ENCODE measurements at regions not wholly inside any gene's neighbourhood (a gene's known extent, or its start where the extent isn't known, plus 50 kb on each side); places are given as distances from the start of the nearest gene placed in this dataset.

DNA sequence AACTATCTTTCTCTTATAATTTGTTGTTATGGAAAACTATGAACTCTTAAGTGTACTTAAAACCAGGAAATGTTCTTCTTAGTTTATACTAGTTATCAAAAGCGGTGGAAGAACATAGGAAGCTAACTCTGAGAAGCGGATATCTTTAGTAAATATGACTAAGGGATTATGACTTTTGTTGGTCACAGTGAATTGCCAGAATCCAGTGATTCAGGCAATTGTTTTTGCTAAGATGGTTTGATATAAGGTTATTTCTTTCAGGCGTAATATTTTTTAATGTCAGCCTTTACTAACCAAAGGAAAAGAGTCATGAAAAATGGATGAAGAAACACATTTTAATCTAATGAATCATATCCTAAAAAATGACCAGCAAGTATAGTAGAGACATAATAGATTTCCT, 473.5 kb downstream of the FOXG1 start:
- H3K4me3 ChIP-seq (ENCODE audit: low read depth, low read length): no peak overlapping the region
- in situ Hi-C loops (cut with HindIII; ENCODE audit: low pct_ligation_motif_present, low sequenced_read_pairs): no loop called here
- no peak overlapping the region for H3K27ac ChIP-seq
- peak; percentile 19 for DNase-seq
- H3K27me3 ChIP-seq (replicated peaks): no peaks in the 10 kb centered on the region
- no peaks in the 10 kb centered on the region for H3K36me3 ChIP-seq (replicated peaks)
- TF ChIP-seq, protein P1, sequence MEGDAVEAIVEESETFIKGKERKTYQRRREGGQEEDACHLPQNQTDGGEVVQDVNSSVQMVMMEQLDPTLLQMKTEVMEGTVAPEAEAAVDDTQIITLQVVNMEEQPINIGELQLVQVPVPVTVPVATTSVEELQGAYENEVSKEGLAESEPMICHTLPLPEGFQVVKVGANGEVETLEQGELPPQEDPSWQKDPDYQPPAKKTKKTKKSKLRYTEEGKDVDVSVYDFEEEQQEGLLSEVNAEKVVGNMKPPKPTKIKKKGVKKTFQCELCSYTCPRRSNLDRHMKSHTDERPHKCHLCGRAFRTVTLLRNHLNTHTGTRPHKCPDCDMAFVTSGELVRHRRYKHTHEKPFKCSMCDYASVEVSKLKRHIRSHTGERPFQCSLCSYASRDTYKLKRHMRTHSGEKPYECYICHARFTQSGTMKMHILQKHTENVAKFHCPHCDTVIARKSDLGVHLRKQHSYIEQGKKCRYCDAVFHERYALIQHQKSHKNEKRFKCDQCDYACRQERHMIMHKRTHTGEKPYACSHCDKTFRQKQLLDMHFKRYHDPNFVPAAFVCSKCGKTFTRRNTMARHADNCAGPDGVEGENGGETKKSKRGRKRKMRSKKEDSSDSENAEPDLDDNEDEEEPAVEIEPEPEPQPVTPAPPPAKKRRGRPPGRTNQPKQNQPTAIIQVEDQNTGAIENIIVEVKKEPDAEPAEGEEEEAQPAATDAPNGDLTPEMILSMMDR (IDR thresholded peaks at IDR 0.05; ENCODE audit: low read depth, low read length, missing control alignments): no peak

- H3K27me3 ChIP-seq (replicated peaks): no peaks in the 10 kb centered on the region
- DNase-seq: no peak
- no peaks in the 10 kb centered on the region for H3K36me3 ChIP-seq (replicated peaks)
- no peak overlapping the region for H3K4me3 ChIP-seq (ENCODE audit: low read depth, low read length)
- no peak overlapping the region for H3K27ac ChIP-seq
- TF ChIP-seq, protein P1 (IDR thresholded peaks at IDR 0.05; ENCODE audit: low read depth, low read length, missing control alignments): no peak
- in situ Hi-C loops (cut with HindIII; ENCODE audit: low pct_ligation_motif_present, low sequenced_read_pairs): no loop called here
Measured at GRCh38 chr14:29242755-29243754, 476.5 kb downstream of the FOXG1 start.

DNA sequence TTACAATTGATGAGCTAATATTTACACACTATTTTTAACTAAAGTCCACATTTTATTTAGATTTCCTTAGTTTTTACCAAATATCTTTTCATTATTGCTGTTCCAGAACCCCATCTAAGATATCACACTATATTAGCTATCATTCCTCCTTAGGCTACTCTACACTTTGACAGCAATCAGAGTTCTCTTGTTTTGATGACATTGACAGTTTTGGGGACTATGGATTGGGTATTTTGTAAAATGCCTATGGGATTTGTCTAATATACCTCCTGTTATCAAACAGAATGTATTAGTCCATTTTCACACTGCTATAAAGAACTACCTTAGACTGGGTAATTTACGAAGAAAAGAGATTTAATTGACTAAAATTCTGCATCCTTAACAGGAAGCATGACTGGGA, 489.1 kb downstream of the FOXG1 start:
- in situ Hi-C loops (cut with HindIII; ENCODE audit: low pct_ligation_motif_present, low sequenced_read_pairs): no loop called here
- no peak overlapping the region for H3K27ac ChIP-seq
- no peak for DNase-seq
- no peaks in the 10 kb centered on the region for H3K36me3 ChIP-seq (replicated peaks)
- no peak overlapping the region for H3K4me3 ChIP-seq (ENCODE audit: low read depth, low read length)
- TF ChIP-seq, protein P1 (IDR thresholded peaks at IDR 0.05; ENCODE audit: low read depth, low read length, missing control alignments): no peak
- no peaks in the 10 kb centered on the region for H3K27me3 ChIP-seq (replicated peaks)

DNA sequence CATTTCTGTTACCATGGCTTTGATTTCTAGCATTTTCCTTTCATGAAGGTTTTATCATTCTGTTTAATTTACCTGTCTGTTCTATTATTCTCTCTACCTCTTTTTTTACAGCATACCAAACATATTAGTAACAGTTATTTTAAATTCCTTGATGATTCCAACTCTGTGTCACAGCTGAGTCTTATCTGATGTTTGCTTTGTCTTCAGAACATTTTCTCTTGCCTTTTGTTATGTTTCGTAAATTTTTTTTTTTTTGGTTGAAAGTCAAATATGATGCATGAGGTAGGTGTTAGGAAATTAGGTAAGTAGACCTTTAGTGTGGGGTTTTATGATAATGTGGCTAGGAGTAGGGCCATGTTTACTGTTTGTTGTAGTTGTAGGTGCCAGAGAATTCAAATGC, 496.4 kb downstream of the FOXG1 start:
- no peak for DNase-seq
- Histone ChIP-seq H3K4me3 (ENCODE audit: low read depth, low read length) (no peak overlapping the region), H3K27ac (no peak overlapping the region), H3K36me3 (replicated peaks) (no peaks in the 10 kb centered on the region), H3K27me3 (replicated peaks) (no peaks in the 10 kb centered on the region)
- TF ChIP-seq, protein P1 (IDR thresholded peaks at IDR 0.05; ENCODE audit: low read depth, low read length, missing control alignments): no peak
- in situ Hi-C loops (cut with HindIII; ENCODE audit: low pct_ligation_motif_present, low sequenced_read_pairs): no loop called here

- TF ChIP-seq, protein P1 (IDR thresholded peaks at IDR 0.05; ENCODE audit: low read depth, low read length, missing control alignments): no peak
- H3K36me3 ChIP-seq (replicated peaks): no peaks in the 10 kb centered on the region
- in situ Hi-C loops (cut with HindIII; ENCODE audit: low pct_ligation_motif_present, low sequenced_read_pairs): no loop called here
- no peak for DNase-seq
- no peak overlapping the region for H3K27ac ChIP-seq
- no peaks in the 10 kb centered on the region for H3K27me3 ChIP-seq (replicated peaks)
- no peak overlapping the region for H3K4me3 ChIP-seq (ENCODE audit: low read depth, low read length)
Measured at GRCh38 chr14:29264865-29265264, 498.3 kb downstream of the FOXG1 start.

Data from brain microvascular endothelial cell (primary cell).